ENCODE measurements at regions not wholly inside any gene's neighbourhood (a gene's known extent, or its start where the extent isn't known, plus 50 kb on each side); places are given as distances from the start of the nearest gene placed in this dataset.

DNA sequence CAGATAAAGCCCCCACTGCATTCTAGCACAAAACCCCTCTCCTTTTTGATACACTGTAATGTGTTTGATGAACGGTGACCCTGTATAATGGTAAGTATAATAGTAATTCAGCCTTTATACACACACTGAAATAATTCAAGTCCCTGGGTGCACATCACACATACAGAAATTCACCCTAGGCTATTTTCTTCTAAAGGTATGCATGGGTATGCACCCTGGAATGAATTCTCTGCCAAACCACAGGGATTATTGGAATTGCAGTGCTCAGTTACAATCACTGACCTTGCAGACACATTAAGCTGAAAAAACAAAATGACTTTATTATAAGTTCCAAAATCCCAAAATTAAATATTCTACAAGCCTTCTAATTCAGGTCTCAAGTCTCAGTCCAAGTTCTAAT, 245.9 kb upstream of the FAT3 start:
- Histone ChIP-seq H3K9ac (ENCODE audit: low read depth, low read length) (no peak overlapping the region), H3K4me1 (ENCODE audit: insufficient read depth, low read length) (no peaks in the 10 kb centered on the region), H3K9me3 (ENCODE audit: control insufficient read depth, insufficient read depth, low read length) (no peaks in the 10 kb centered on the region), H3K36me3 (ENCODE audit: insufficient read depth, low read length) (no peaks in the 10 kb centered on the region)

DNA sequence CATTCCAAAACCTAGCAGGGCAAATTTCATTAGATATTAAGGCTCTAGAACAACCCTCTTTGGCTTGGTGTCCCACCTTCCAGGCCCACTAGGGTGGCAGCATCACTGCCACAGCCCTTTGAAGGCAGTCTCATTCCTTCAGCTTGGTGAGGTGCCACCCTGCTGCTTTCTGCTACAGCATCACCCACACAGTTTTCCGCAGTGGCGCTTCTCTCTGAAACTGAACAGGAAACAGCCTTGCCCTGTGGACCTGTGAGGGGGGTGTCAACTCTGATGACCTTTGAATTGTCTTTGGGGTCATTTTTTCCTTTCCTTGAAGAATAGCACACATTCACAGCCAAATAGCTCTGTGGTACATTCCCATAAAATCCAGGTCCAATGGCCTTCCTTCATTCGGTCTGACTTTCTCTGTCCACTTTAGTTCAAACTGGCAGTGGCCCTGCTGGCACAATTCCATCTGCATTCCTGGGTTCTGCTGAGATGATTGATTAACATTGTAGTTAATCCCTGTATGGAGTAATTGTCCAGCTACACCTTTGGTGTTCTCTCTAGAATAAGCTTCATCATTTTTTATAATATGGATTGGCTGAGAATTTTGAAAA, 251.9 kb upstream of the FAT3 start:
- Histone ChIP-seq H3K4me1 (ENCODE audit: insufficient read depth, low read length) (no peaks in the 10 kb centered on the region), H3K9ac (ENCODE audit: low read depth, low read length) (no peak overlapping the region), H3K9me3 (ENCODE audit: control insufficient read depth, insufficient read depth, low read length) (no peaks in the 10 kb centered on the region), H3K36me3 (ENCODE audit: insufficient read depth, low read length) (no peaks in the 10 kb centered on the region)

DNA sequence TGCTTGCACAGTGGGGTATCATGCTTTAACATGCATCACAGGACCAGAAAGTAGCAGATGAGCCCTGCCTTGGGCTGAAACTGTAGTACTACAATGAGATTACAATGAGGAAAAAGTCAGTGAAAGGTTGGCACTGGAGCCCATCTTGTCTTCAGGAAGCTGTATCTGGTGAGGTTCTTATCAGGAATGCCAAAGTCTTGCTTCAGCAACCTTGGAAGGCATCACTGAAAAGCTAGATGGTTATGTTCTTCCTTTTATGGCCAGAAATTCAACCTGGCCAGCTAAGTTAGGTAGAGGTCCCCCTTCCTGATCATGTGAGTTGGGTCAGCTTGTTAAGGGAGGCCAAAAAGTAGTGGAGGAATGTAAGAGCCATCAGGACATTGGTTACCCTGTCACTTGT, 254.0 kb upstream of the FAT3 start:
- H3K36me3 ChIP-seq (ENCODE audit: insufficient read depth, low read length) = no peaks in the 10 kb centered on the region

DNA sequence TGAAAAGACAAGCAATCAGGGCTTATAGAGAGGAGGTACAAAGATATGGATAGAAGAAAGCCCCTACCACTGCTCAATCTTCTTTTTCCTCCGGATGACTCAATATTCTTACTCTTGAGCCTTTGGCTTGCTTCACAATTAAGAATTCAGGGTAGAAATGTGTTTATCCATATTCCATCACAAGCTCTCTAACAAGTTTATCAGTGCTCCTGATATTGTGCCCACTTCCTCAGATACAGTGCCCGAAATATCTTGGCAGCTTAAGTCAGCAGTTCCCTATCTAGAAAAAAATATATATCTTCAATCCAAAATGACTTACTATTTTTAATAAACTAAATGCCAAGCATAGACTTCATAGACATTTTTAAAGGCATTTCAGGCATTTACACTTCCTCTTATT, 255.1 kb upstream of the FAT3 start:
- no peaks in the 10 kb centered on the region for H3K9me3 ChIP-seq (ENCODE audit: control insufficient read depth, insufficient read depth, low read length)

More for the DNA sequence above, 254.0 kb upstream of the FAT3 start:
- Histone ChIP-seq H3K9ac (ENCODE audit: low read depth, low read length) (no peak overlapping the region), H3K4me1 (ENCODE audit: insufficient read depth, low read length) (no peaks in the 10 kb centered on the region), H3K9me3 (ENCODE audit: control insufficient read depth, insufficient read depth, low read length) (no peaks in the 10 kb centered on the region)

DNA sequence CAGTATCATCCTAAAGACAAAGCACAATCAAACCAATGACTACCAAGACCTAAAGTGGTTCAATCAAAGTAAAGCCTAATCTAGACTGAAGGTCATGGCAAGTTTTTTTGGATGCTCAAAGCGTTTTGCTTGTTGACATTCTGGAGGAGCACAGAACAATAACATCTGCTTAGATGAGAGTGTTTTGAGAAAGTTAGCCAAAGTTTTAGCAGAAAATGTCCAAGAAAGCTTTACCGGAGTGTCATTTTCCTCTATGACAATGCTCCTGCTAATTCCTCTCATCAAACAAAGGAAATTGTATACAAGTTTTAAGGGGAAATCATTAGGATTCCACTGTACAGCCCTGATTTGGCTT, 256.9 kb upstream of the FAT3 start:
- no peaks in the 10 kb centered on the region for H3K9me3 ChIP-seq (ENCODE audit: control insufficient read depth, insufficient read depth, low read length)
- no peaks in the 10 kb centered on the region for H3K4me1 ChIP-seq (ENCODE audit: insufficient read depth, low read length)
- no peak overlapping the region for H3K9ac ChIP-seq (ENCODE audit: low read depth, low read length)
- H3K36me3 ChIP-seq (ENCODE audit: insufficient read depth, low read length) = no peaks in the 10 kb centered on the region

More for the DNA sequence above, 255.1 kb upstream of the FAT3 start:
- H3K9ac ChIP-seq (ENCODE audit: low read depth, low read length) = no peak overlapping the region
- H3K36me3 ChIP-seq (ENCODE audit: insufficient read depth, low read length) = no peaks in the 10 kb centered on the region
- no peaks in the 10 kb centered on the region for H3K4me1 ChIP-seq (ENCODE audit: insufficient read depth, low read length)

DNA sequence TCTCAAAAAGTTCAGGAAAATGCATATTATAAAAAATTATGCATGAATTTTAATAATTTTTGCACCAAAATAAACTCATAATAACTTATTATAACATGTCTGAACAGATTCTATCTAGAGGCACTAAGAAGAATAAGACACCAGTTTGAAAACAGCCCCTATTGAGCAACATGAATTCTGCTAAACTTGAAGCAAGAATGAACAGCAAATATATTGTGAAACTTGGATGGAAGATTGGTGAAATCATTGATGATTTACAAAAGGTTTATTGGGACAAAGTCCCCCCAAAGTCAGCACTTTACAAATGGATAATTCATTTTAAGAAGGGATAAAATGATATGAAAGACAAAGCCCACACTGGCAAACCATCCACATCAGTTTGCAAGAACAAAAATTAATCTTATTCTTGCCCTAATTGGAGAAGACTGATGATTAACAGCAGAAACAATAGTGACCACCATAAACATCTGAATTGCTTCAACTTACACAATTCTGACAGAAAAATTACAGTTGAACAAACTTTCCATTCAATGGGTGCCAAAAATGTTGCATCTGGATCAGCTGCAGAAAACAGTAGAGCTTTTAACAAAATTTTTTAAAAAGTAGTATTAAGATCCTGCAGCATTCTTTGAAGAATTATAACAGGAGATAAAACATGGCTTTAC, 257.5 kb upstream of the FAT3 start:
- Histone ChIP-seq H3K36me3 (ENCODE audit: insufficient read depth, low read length) (no peaks in the 10 kb centered on the region), H3K9me3 (ENCODE audit: control insufficient read depth, insufficient read depth, low read length) (no peaks in the 10 kb centered on the region), H3K9ac (ENCODE audit: low read depth, low read length) (no peak overlapping the region), H3K4me1 (ENCODE audit: insufficient read depth, low read length) (no peaks in the 10 kb centered on the region)

DNA sequence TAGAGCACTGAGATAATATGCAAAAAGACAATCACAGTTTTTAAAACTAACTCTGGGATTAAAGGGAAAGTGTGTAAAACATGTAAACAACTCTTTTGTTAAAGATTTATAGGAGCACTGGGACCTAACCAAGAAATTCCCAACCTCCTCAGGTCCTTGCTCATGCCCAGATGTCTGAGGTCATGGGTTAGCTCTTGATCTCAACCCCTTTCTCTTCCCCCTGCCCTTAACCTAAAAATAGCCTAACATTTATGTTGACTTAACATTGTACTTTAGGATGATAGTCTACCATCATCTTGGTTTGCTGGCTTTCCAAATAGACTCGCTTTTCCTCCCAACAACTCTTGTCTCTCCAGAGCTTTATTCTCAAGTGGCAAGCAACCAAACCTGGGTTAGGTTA, 258.2 kb upstream of the FAT3 start:
- Histone ChIP-seq H3K36me3 (ENCODE audit: insufficient read depth, low read length) (no peaks in the 10 kb centered on the region), H3K9ac (ENCODE audit: low read depth, low read length) (no peak overlapping the region), H3K9me3 (ENCODE audit: control insufficient read depth, insufficient read depth, low read length) (no peaks in the 10 kb centered on the region; the same call in 1 of the 2 replicates)

DNA sequence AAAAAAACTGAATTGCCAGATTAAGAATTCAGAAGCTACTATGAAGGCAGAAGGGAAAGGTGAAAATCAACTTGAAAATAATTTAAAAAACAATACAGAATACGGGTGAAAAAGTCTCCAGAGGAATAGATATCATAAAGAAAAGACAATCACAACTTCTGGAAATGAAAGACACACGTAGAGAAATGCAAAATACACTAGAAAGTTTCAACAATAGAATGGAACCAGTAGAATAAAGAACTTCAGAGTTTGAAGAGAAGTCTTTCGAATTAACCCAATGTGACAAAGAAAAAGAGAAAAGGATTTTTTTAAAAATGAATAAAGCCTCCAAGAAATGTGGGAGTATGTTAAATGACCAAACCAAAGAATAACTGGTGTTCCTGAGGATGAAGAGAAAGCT, 263.8 kb upstream of the FAT3 start:
- Histone ChIP-seq H3K36me3 (ENCODE audit: insufficient read depth, low read length) (no peaks in the 10 kb centered on the region), H3K4me1 (ENCODE audit: insufficient read depth, low read length) (no peaks in the 10 kb centered on the region), H3K9me3 (ENCODE audit: control insufficient read depth, insufficient read depth, low read length) (peaks cover 2% of the 10 kb centered on the region; the same call in 1 of the 2 replicates), H3K9ac (ENCODE audit: low read depth, low read length) (no peak overlapping the region)

More for the DNA sequence above, 258.2 kb upstream of the FAT3 start:
- H3K4me1 ChIP-seq (ENCODE audit: insufficient read depth, low read length) = no peaks in the 10 kb centered on the region

DNA sequence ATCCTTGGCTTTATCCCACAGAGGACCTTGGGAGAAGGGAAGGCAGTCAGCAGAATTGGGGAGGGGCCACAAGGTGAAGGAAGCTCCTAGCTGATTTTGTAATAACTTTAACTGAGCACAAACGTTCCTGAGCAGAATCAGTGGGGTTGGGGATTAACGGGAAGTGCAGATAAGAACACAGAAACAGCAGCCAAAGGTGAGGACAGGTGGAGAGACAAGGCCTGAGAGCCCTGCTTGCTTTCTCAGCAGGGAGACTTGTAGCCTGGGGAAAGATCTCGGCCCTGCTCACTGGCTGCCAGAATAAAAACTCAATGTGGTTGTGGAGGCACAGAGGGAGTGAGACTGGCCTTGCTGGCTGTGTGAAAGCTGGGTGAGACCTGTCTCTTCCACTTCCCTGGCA, 265.2 kb upstream of the FAT3 start:
- Histone ChIP-seq H3K9me3 (ENCODE audit: control insufficient read depth, insufficient read depth, low read length) (peaks cover 2% of the 10 kb centered on the region; the same call in 1 of the 2 replicates), H3K9ac (ENCODE audit: low read depth, low read length) (no peak overlapping the region), H3K4me1 (ENCODE audit: insufficient read depth, low read length) (no peaks in the 10 kb centered on the region), H3K36me3 (ENCODE audit: insufficient read depth, low read length) (no peaks in the 10 kb centered on the region)

DNA sequence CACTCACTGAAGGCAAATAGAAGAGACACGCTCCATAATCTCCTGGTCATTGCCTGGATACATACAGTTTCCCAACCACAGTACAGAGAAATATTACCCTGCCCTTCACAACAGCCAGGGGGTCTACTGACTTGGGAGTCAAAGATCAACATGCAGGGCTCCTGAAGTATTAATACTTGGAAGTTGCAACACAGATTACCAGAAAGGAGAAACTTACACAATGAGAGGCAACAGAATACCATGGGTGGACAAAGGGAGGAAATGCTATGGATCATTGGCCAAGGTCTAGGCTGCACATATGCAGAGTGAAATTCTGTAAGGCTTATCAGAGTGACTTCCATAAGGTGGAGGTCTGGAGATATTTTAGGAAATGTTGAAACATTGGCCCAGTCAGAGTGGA, 267.9 kb upstream of the FAT3 start:
- Histone ChIP-seq H3K9me3 (ENCODE audit: control insufficient read depth, insufficient read depth, low read length) (peaks cover 2% of the 10 kb centered on the region; the same call in 1 of the 2 replicates), H3K9ac (ENCODE audit: low read depth, low read length) (no peak overlapping the region), H3K36me3 (ENCODE audit: insufficient read depth, low read length) (no peaks in the 10 kb centered on the region), H3K4me1 (ENCODE audit: insufficient read depth, low read length) (no peaks in the 10 kb centered on the region)

DNA sequence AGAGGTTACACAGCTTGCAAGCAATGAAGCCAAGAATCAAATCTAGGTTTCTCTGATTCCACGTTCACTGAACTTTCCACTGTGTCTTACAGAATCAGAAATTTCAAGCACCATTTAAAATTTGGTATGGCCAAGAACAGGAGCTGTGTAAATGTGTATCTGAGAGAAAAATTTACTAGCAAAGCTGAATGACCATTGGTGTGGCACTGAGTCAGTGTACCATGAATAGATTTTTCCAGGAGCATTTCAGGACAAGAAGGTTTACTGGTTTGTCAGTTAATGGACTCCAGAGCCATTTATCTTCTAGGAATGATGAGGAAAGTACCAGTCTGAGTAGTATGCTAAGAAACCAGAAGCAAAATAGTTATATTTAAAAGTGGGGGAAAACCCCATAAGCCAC, 269.4 kb upstream of the FAT3 start:
- H3K9me3 ChIP-seq (ENCODE audit: control insufficient read depth, insufficient read depth, low read length) = no peaks in the 10 kb centered on the region
- H3K4me1 ChIP-seq (ENCODE audit: insufficient read depth, low read length) = no peaks in the 10 kb centered on the region
- H3K9ac ChIP-seq (ENCODE audit: low read depth, low read length) = no peak overlapping the region
- no peaks in the 10 kb centered on the region for H3K36me3 ChIP-seq (ENCODE audit: insufficient read depth, low read length)

DNA sequence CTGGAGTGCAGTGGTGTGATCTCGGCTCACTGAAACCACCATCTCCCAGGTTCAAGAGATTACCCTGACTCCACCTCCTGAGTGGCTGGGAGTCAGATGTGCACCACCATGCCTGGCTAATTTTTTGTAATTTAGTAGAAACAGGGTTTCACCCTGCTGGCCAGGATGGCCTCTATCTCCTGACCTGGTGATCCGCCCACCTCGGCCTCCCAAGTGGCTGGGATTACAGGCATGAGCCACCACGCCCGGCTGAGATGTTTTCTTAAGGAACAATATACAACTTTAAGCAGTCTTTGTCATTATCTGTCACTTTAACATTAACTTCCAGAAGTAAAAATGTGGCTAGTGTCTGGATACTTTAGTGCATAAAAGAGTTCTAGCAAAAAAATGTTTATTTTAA, 272.6 kb upstream of the FAT3 start:
- Histone ChIP-seq H3K4me1 (ENCODE audit: insufficient read depth, low read length) (no peaks in the 10 kb centered on the region; the same call in 1 of the 2 replicates), H3K36me3 (ENCODE audit: insufficient read depth, low read length) (no peaks in the 10 kb centered on the region), H3K9ac (ENCODE audit: low read depth, low read length) (no peak overlapping the region), H3K9me3 (ENCODE audit: control insufficient read depth, insufficient read depth, low read length) (no peaks in the 10 kb centered on the region)

DNA sequence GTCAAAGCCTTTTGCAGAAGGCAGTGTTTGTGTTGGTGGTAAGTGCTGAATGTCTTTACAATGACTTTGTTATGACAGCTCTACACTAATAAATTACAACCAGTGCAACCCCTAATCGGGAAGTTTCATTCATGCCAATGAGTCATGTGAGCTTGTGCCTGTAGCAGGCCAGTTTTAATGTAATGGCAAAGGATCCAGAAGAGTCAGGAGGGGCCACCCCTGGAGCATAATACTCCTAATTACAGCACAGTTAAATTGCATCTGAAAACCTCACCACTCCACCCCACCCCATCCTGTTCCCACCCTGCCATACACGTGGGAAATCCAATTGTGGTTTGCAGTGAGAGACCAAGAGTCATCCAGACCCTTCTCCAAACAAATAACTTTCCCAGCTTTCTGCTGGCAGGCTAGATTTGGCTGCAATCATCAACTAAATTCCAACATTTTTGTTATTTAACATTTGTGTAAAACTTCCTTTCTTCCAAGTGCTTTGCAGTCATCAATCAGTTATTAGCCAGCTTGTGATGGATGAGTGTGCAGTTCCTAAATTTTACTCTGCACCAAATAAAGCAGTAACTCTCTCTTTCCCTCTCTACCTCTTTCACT, 277.3 kb upstream of the FAT3 start:
- Histone ChIP-seq H3K4me1 (ENCODE audit: insufficient read depth, low read length) (no peaks in the 10 kb centered on the region; the same call in 1 of the 2 replicates), H3K9ac (ENCODE audit: low read depth, low read length) (no peak overlapping the region), H3K9me3 (ENCODE audit: control insufficient read depth, insufficient read depth, low read length) (no peaks in the 10 kb centered on the region), H3K36me3 (ENCODE audit: insufficient read depth, low read length) (no peaks in the 10 kb centered on the region)

DNA sequence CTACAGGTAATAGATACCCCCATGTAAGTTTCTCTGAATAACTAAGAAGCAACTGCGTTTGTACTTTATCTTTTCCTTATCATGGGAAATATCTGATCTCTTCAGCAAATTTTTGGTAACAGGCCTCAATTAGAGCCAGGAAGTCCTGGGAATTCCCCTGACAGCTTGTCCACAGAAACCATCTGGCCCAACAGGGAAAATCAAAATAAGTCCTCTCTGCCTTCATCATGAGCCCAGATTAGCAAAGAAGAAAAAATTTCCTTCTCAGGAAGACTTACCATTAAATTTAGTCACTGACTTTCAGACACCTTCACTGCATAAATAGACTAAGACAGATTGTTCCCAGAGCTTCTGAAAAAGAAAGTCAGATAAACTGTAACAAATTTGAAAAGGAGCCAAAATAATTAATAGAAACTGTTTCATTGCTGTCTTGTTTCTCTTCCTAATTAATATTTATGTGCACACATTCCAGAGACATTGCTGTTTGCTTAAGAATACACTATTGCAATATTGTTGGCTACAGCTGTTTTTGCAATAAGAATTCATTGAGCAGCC, 278.1 kb upstream of the FAT3 start:
- no peaks in the 10 kb centered on the region for H3K36me3 ChIP-seq (ENCODE audit: insufficient read depth, low read length)
- no peak overlapping the region for H3K9ac ChIP-seq (ENCODE audit: low read depth, low read length)
- no peaks in the 10 kb centered on the region for H3K9me3 ChIP-seq (ENCODE audit: control insufficient read depth, insufficient read depth, low read length)
- no peaks in the 10 kb centered on the region; the same call in 1 of the 2 replicates for H3K4me1 ChIP-seq (ENCODE audit: insufficient read depth, low read length)

DNA sequence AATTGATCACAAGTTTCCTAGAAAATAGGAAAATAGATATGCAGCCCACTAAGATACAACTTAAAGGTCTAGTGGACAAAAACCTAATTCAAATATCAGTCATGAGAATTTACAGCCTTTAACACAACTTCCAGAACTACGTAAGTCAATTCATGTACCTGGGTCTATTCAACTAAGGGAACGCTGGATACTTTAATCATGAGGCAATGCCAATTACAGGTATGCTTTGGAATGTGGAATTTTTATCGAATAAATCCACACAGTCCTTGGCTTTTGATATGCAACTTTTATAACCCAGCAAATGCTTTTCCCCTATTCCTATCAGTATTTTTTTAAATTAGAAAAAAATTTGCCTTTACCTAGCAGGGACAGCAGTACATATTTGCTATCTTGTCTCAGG, 289.5 kb upstream of the FAT3 start:
- Histone ChIP-seq H3K9ac (ENCODE audit: low read depth, low read length) (no peak overlapping the region), H3K4me1 (ENCODE audit: insufficient read depth, low read length) (no peaks in the 10 kb centered on the region), H3K36me3 (ENCODE audit: insufficient read depth, low read length) (no peaks in the 10 kb centered on the region), H3K9me3 (ENCODE audit: control insufficient read depth, insufficient read depth, low read length) (no peaks in the 10 kb centered on the region)

All from ES-I3 (cell line).